WTC11 (cell line): ENCODE measurements at regions not wholly inside any gene's neighbourhood (a gene's known extent, or its start where the extent isn't known, plus 50 kb on each side); places are given as distances from the start of the nearest gene placed in this dataset.
"Not testable (repeated sequence)": the region's sequence is repeated elsewhere in the genome, so short reads cannot be mapped to it uniquely, and the experiment has no call there.

Experiments
- ATF1 ChIP-seq: sonication (generic); formaldehyde crosslinking; IDR thresholded peaks from 2 replicates; pipeline ENCODE4 v1.8.1; 2023; ENCODE audit warnings: mild to moderate bottlenecking, moderate library complexity, missing genetic modification reagents
- NR1H2 ChIP-seq: sonication (generic); formaldehyde crosslinking; IDR thresholded peaks from 2 replicates; pipeline ENCODE4 v1.9.0; 2021; ENCODE audit warnings: mild to moderate bottlenecking, moderate library complexity, missing genetic modification reagents
- ZNF263 ChIP-seq: sonication (generic); formaldehyde crosslinking; IDR thresholded peaks from 2 replicates; pipeline ENCODE4 v1.8.1; 2022; ENCODE audit warnings: low read depth, mild to moderate bottlenecking, moderate library complexity, missing genetic modification reagents
- TF ChIP-seq, protein P1 (sequence below): fragments of 200-600 bp; IDR thresholded peaks from 2 replicates; pipeline ENCODE4 v1.8.0; 2022; ENCODE audit warnings: antibody characterized with exemption
- TF ChIP-seq, protein P2 (sequence below): fragments of 250-450 bp; sonication (Bioruptor Pico); IDR thresholded peaks from 2 replicates; pipeline ENCODE4 v1.9.0; 2021; ENCODE audit warnings: mild to moderate bottlenecking, borderline replicate concordance
- TF ChIP-seq, protein P3 (sequence below): sonication (generic); formaldehyde crosslinking; IDR thresholded peaks from 2 replicates; pipeline ENCODE4 v1.8.1; 2022; ENCODE audit warnings: mild to moderate bottlenecking, missing genetic modification reagents, moderate library complexity, borderline replicate concordance
- TF ChIP-seq, protein P4 (sequence below): sonication (generic); formaldehyde crosslinking; IDR thresholded peaks from 2 replicates; pipeline ENCODE4 v1.8.1; 2023; ENCODE audit warnings: mild to moderate bottlenecking, moderate library complexity, missing genetic modification reagents

DNA sequence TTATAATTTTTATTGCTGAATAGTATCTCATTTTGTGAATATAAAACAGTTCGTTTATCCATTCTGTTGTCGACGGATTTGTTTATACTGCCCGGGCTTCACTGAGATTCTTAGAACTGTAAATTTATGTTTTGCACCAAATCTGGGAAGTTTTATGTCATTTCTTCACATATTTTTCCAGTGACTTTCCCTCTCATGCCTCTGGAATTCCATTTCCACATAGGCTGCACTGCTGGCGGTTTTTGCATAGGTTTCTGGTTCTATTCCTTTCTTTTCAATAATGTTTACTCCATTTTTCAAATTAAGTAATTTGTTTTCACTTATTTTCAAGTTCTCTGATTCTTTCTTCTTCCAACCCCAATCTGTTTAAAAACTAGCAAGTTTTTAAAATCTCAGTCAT is 130.1 kb downstream of the NPIPB11 start:
- TF ChIP-seq, protein P1, sequence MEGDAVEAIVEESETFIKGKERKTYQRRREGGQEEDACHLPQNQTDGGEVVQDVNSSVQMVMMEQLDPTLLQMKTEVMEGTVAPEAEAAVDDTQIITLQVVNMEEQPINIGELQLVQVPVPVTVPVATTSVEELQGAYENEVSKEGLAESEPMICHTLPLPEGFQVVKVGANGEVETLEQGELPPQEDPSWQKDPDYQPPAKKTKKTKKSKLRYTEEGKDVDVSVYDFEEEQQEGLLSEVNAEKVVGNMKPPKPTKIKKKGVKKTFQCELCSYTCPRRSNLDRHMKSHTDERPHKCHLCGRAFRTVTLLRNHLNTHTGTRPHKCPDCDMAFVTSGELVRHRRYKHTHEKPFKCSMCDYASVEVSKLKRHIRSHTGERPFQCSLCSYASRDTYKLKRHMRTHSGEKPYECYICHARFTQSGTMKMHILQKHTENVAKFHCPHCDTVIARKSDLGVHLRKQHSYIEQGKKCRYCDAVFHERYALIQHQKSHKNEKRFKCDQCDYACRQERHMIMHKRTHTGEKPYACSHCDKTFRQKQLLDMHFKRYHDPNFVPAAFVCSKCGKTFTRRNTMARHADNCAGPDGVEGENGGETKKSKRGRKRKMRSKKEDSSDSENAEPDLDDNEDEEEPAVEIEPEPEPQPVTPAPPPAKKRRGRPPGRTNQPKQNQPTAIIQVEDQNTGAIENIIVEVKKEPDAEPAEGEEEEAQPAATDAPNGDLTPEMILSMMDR, result not testable (repeated sequence)
- TF ChIP-seq, protein P2, sequence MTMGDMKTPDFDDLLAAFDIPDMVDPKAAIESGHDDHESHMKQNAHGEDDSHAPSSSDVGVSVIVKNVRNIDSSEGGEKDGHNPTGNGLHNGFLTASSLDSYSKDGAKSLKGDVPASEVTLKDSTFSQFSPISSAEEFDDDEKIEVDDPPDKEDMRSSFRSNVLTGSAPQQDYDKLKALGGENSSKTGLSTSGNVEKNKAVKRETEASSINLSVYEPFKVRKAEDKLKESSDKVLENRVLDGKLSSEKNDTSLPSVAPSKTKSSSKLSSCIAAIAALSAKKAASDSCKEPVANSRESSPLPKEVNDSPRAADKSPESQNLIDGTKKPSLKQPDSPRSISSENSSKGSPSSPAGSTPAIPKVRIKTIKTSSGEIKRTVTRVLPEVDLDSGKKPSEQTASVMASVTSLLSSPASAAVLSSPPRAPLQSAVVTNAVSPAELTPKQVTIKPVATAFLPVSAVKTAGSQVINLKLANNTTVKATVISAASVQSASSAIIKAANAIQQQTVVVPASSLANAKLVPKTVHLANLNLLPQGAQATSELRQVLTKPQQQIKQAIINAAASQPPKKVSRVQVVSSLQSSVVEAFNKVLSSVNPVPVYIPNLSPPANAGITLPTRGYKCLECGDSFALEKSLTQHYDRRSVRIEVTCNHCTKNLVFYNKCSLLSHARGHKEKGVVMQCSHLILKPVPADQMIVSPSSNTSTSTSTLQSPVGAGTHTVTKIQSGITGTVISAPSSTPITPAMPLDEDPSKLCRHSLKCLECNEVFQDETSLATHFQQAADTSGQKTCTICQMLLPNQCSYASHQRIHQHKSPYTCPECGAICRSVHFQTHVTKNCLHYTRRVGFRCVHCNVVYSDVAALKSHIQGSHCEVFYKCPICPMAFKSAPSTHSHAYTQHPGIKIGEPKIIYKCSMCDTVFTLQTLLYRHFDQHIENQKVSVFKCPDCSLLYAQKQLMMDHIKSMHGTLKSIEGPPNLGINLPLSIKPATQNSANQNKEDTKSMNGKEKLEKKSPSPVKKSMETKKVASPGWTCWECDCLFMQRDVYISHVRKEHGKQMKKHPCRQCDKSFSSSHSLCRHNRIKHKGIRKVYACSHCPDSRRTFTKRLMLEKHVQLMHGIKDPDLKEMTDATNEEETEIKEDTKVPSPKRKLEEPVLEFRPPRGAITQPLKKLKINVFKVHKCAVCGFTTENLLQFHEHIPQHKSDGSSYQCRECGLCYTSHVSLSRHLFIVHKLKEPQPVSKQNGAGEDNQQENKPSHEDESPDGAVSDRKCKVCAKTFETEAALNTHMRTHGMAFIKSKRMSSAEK (CRISPR knock-in tag), result not testable (repeated sequence)
- TF ChIP-seq ATF1, ZNF263, NR1H2 (CRISPR knock-in tag): not testable (repeated sequence)
- TF ChIP-seq, protein P3, sequence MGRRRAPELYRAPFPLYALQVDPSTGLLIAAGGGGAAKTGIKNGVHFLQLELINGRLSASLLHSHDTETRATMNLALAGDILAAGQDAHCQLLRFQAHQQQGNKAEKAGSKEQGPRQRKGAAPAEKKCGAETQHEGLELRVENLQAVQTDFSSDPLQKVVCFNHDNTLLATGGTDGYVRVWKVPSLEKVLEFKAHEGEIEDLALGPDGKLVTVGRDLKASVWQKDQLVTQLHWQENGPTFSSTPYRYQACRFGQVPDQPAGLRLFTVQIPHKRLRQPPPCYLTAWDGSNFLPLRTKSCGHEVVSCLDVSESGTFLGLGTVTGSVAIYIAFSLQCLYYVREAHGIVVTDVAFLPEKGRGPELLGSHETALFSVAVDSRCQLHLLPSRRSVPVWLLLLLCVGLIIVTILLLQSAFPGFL (CRISPR knock-in tag), result not testable (repeated sequence)
- TF ChIP-seq, protein P4, sequence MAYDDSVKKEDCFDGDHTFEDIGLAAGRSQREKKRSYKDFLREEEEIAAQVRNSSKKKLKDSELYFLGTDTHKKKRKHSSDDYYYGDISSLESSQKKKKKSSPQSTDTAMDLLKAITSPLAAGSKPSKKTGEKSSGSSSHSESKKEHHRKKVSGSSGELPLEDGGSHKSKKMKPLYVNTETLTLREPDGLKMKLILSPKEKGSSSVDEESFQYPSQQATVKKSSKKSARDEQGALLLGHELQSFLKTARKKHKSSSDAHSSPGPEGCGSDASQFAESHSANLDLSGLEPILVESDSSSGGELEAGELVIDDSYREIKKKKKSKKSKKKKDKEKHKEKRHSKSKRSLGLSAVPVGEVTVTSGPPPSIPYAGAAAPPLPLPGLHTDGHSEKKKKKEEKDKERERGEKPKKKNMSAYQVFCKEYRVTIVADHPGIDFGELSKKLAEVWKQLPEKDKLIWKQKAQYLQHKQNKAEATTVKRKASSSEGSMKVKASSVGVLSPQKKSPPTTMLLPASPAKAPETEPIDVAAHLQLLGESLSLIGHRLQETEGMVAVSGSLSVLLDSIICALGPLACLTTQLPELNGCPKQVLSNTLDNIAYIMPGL (CRISPR knock-in tag), result not testable (repeated sequence)
